Astrocyte of the hippocampus (primary cell): ENCODE measurements at regions not wholly inside any gene's neighbourhood (a gene's known extent, or its start where the extent isn't known, plus 50 kb on each side); places are given as distances from the start of the nearest gene placed in this dataset.

Source experiments
- DNase-seq: peaks from one replicate; pipeline ENCODE4 v3.0.0; 2011; ENCODE audit warnings: low read depth, low spot score

DNA sequence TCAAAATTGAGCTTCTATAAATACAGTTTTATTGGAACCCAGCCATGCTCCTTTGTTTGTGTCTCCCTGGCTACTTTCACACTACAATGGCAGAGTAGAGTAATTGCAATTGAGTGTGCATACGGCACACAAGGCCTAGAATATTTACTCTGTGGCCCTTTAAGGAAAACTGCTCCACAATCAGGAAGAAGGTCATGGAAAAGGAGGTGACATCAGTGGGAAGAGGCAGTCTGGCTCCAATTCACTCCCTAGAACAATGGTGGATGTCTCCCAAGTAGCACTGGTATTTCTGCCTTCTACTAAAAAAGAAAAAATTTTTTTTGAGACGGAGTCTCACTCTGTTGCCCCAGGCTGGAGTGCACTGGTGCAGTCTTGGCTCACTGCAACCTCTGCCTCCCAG, 51.3 kb downstream of the KRTAP19-8 start:
- DNase-seq = no peak

DNA sequence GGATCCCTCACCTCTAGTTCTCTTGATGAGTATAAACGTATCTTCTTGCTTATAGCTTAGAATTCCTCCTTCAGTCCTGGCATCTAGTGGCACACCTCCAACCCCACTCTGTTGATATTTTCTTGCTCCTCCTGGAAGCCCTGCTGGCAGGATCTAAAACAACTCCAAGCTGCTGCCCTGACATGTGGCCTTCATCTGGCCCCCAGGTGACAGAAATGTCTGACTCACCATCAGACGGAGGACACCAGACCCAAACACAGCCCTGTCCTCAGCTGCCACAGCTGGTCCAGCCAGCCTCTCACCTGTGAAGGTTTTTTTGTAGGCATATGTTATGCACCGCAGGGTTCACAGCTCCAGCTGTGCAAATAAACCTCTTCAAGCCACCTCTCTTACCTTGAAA, 53.4 kb downstream of the KRTAP19-8 start:
- DNase-seq = no peak

DNA sequence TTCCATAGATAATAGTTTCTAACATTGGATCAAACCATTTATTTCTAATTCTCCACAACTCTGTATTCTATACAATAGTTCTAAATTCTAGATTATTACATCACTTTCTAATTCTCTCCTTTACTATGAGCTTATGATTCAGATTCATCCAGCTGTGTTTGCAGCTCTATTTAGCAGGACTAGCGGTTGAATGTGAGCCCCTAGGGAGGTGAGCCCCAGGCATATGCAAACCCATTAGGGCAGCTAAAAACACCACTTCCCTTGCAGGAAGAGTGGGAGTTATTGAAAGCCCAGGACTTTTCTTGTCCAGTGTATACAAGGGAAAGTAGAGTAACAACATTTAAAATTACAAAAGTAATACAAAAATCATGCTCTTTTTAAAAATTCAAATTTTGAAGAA, 56.9 kb downstream of the KRTAP19-8 start:
- DNase-seq = no peak

DNA sequence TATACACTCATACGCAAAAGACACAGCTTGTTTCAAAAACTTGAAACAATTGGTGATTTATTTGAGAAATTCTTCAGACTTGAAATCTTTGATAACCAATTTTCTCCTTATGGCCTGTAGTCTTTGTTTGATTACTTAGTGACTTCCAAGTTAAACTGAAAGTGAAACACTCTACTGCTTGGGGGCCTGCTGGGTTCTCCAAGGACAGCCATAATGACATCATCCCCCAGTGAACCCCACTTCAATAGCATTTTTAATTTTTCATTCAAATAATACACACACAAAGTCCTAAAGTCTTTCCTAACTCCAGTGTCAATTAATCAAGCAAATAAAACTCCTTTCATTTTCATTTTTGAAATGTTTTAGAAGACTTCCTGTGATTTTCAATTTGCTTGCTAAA, 59.2 kb downstream of the KRTAP19-8 start:
- no peak for DNase-seq

DNA sequence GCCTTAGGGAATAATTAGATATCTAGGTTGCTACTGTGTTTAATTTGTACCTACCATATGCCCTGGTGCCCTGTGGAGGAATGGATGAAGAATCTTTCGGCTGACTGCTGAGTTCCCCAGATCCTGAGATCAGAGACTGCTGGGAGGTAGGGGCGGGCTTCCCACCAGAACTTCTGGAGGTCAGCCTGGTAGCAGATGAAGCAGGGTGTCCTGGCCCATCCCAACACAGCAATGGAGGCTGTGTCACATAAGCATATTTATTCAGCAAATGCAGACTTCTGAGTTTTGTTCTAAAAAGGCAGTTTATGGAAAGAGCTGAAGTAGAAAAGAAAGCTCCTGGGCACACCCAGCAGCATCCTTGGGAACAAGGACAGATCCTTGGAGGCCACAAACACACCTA, 74.0 kb downstream of the KRTAP19-8 start:
- DNase-seq = no peak

DNA sequence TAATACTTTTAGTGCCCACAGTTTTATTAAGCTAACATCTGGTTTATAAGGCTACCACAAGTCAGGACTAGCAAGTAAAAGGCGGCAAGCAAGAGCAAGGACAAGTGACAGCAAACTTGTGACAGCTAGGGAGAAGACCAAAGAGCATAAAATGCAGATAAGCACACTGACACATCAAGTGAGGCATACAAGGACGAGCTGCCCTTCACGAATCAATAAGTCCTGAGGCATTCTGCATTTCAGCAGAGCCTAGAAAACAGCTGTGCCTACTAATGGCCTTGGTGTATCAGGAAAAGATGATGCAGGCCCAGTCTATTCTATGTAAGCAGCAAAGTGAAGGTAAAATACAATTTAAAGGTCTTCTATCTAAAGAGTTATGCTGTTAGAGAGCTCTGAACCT, 74.8 kb downstream of the KRTAP19-8 start:
- DNase-seq = no peak

DNA sequence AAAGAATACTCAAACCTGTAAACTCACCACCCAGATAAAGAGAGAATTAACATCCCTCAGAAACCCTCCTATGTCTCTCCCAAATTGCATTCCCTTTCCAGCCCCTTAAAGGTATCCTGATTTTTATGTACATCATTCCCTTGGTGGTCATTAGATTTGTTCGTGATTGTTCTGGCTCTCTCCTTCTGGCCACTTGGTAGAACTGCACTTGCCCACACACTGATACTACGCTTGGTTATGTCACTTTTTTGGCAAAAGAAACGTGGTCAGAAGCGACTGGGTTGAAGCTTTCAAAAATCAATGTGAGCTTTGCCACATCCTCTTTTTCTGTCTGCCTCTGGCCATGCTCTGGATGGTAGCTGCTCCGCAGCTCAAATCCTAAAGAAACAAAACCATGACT, 76.3 kb downstream of the KRTAP19-8 start:
- DNase-seq = no peak

DNA sequence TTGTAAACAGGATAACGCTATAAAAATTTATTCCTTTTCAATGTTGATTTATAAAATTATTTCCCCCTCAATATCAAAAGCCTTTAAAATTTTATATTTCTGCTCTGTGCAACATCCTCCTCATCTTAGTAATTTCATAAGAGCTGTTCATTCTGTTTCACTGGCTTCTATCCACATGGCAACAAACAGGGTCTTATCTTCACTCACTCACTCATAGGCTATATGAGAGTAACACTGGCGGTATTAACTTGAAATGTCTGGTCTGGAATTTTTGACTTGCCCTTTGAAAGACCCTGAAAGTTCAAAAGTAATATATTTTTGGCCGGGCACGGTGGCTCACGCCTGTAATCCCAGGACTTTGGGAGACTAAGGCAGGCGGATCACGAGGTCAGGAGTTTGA, 77.4 kb upstream of the KRTAP11-1 start:
- no peak for DNase-seq

DNA sequence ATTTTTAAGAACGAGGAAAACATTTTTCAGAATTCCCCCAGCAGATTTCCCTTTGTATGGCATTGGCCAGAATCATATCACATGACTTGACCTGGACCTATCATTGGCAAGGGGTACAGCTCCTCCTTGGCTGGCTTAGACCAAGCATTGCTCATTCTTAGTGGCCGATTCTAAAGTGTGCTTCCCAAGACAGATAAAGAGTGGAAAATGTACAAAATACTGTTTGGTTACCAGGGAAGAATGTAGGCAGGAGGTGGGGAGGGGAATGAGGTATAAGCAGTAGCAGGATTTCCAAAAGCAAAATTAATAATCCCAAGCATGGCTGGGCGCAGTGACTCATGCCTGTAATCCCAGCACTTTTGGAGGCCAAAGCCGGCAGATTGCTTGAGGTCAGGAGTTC, 75.6 kb upstream of the KRTAP11-1 start:
- no peak for DNase-seq

DNA sequence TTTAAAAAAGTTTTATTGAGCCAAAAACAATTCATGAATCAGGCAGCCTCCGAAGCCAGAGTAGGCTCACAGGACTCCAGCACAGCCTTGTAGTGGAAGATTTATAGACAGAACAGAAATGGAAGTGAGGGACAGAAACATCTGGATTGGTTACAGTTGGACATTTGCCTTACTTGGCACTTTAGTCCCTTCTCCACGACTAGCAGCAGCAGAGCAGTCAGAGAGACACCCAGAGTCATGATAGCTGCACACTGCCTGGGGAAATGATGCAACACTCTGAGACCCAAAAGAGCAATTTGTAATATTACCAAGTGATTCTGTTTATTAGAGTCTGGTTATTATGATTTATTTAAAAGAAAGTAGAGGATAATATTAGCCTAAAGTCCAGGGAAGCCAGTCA, 72.2 kb upstream of the KRTAP11-1 start:
- no peak for DNase-seq

DNA sequence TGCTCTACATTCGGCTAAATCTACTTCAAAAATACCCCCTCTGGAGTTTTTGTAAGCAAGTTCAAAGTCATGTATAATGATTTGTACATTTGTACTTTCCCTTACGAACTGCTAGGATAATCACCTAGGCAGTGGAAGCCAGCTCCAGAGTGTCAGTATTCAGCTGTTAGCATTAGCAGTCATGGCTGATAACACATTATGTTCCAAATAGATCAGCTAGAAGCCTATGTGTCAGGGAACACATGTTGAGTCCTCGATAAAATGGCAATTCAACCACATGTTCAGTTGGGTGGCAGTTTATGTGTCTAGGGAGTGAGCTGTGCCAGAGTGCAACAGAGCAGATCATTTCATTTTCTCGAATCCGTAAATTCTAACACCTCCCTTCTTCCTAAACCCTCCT, 65.8 kb upstream of the KRTAP11-1 start:
- DNase-seq = no peak

DNA sequence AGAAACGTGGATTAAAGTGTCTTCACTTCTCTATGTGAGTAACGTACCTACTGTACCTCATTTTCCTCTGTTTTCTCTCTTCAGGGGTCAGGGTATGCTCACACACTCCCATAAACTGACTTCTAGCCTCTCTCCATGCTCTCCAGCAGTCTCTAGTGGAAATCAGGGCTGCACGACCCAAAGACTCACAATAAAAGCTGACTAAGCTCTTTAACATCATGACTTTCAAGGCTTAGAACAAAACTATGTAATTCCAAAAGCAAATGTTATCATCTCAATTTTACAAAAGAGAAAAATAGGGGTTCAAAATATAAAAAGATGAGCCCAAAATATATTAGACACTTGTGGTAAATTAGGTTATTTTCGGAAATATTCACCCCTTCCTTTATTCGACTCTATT, 62.5 kb upstream of the KRTAP11-1 start:
- no peak for DNase-seq

DNA sequence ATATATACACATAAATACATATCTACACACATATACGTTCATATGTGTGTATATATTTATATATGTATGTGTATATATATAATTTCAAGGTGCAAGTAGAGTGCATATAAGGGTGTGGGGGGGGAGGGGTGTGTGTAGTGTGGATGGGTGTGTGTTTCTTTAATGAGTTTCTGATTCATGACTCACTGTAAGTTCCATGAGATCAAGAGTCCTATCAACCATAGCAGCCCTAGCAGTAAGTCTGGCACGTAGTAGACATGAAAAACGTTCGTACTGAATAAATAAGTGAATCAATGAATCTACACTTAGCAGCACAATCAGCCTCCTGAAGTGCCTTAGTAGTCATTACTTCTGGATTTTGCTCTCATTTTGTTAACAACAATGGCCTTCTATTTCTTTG, 61.9 kb upstream of the KRTAP11-1 start:
- peak; percentile 1 for DNase-seq

DNA sequence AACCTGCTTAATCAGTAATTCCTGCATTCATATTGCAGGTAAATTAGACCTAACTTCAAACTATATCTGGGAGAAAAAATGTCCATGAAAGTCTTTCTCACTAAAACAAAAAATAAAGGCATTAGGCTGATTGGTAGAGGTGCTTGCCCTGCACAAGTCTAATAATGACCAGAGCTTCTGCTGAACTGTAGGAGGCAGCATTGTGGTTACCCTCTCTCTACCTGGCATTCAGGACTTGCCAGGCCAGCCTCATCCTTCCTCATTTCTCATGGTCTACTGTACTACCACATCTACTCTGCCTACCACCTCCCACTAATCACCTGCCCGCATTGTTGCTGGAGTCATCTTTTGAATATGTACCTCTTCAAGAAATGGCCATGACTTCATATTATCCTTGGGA, 60.8 kb upstream of the KRTAP11-1 start:
- DNase-seq = no peak

DNA sequence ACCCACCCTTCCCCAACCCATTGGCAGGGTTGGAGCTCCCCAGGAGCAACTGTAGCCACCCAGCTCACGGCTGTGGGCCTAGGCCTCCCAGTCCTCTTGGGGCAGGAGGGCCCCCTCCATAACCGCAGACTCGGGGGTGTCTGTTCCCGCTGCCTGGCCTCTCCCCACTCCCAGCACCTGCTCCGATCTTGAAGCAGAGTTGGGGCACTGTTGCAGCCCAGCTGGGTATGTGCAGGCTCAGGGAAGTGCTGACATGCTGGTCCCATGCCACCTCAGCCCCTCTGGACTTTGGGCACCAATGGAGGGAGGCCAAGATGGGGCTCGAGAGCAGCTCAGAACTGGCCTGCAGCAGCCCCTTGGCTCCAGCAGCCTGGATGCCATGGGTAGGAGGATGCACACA, 54.8 kb upstream of the KRTAP11-1 start:
- DNase-seq = no peak

DNA sequence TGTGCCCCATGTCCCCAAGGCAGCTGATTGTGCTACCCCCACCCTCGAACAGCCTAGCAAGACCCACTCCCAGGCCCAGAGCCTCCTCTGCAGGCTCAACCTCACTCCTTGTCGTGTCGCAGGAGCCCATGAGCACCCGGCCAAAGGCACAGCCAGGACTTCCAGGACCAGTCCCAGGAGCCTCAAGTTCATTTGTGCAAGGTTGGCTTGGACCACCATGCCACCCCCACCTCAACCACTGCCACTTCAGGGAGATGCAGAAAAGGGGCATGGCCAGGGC, 54.4 kb upstream of the KRTAP11-1 start:
- DNase-seq = no peak

DNA sequence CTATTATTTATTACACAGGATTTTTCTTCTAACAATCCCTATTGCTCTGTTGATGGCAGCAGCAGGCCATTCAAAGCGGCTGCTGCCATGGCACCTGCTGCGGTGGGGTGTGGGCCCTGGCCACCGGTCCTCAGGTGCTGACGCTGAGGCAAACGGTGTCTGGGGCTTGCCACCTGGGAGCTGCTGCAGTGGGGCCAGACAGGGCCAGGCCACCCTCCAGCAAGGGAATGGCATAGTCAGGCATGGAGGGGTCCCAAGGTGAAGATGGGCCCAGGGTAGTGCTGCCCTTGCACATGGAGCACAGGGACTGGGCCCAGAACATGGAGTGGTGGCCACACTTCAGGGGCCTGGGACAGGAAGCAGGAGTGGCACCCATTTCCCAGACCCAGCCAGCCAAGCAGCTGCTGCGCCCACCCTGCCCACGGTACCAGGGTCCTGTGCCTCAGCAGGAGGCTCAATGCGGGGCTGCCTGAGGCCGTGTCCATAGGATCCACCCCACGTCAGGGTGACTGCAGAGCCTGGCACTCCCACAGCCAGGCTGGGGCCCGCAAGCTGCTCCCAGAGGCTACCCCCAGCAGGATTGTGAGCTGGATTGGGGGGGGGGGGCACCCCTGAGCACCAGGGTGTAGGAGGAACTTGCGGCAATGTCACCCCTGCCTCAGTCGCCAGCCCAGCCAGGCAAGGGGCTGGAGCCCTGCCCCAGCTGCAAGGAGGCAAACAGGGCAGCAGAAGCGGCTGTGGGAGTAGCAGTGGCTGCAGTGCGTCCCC, 53.9 kb upstream of the KRTAP11-1 start:
- DNase-seq = no peak

DNA sequence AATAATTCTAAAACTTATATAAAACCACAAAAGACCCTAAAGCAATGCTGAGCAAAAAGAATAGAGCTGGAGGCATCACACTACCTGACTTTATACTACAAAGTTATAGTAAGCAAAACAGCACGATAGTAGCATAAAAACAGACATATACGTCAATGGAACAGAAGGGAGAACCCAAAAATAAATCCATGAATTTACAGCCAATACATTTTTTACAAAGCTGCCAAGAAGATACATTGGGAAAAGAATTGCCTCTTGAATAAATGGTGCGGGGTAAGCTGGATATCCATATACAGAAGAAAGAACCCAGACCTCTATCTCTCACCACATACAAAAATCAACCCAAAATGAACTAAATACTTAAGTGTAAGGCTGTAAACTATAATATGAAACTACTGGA, 51.3 kb upstream of the KRTAP11-1 start:
- no peak for DNase-seq
